GM13977 (cell line): ENCODE measurements at regions not wholly inside any gene's neighbourhood (a gene's known extent, or its start where the extent isn't known, plus 50 kb on each side); places are given as distances from the start of the nearest gene placed in this dataset.
A peak's percentile ranks its signal among the peaks of the same experiment; 100 is the strongest.

Experiments
- DNase-seq: peaks from one replicate; pipeline ENCODE4 v3.0.0; 2012; ENCODE audit warnings: low spot score
- in situ Hi-C: fragments of 300-500 bp; cut with MboI; formaldehyde crosslinking; loops from one replicate; pipeline ENCODE4 v1.12.0; 2022; ENCODE audit warnings: low sequenced_read_pairs, low pct_unique_long_range_greater_than_20kb, mixed read lengths, inconsistent platforms; ENCODE audit not compliant: unreplicated experiment
- TF ChIP-seq, protein P1 (sequence below): IDR thresholded peaks from 2 replicates; pipeline ENCODE4 v1.5.1; 2012; ENCODE audit warnings: mild to moderate bottlenecking, control low read depth; ENCODE audit not compliant: insufficient read depth; ENCODE audit errors: extremely low read depth, missing control alignments

DNA sequence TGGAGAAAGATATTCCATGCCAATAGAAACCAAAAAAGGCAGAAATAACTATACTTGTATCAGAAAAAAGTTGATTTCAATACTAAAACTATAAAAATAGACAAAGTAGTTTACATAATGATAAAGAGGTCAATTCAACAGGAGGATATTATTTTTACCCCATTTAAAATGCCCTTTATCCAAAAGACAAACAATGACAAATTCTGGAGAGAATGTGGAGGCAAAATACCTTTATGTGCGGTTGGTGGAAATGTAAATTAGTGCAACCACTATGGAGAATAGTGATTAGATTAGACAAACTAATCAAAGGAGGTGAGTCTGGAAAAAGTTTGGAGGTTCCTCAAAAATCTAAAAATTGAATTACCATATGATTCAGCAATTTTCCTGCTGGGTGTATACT, 1262.3 kb downstream of the GRIK2 start:
- TF ChIP-seq, protein P1, sequence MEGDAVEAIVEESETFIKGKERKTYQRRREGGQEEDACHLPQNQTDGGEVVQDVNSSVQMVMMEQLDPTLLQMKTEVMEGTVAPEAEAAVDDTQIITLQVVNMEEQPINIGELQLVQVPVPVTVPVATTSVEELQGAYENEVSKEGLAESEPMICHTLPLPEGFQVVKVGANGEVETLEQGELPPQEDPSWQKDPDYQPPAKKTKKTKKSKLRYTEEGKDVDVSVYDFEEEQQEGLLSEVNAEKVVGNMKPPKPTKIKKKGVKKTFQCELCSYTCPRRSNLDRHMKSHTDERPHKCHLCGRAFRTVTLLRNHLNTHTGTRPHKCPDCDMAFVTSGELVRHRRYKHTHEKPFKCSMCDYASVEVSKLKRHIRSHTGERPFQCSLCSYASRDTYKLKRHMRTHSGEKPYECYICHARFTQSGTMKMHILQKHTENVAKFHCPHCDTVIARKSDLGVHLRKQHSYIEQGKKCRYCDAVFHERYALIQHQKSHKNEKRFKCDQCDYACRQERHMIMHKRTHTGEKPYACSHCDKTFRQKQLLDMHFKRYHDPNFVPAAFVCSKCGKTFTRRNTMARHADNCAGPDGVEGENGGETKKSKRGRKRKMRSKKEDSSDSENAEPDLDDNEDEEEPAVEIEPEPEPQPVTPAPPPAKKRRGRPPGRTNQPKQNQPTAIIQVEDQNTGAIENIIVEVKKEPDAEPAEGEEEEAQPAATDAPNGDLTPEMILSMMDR = no peak
- in situ Hi-C loops = no loop called here
- DNase-seq = no peak

DNA sequence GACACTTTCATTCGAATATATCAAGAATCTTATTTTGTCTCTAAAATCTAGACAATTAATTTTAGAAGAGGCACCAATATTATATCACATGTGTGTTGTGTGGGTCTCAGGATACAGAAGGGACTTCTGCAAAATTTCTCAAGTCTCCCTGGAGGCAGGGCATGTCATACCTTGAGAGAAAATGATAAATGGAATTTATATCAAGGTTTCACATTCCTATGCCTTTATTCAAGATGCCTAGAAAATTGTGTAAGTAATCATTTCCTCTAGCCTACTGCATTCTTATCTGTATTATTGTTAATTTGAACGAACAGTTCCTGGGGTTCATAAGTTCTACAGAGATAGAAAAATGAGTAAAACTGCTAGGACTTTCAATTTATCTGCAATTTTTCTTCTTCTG, 1247.9 kb downstream of the GRIK2 start:
- in situ Hi-C loops = no loop called here
- TF ChIP-seq, protein P1 = no peak
- no peak for DNase-seq

DNA sequence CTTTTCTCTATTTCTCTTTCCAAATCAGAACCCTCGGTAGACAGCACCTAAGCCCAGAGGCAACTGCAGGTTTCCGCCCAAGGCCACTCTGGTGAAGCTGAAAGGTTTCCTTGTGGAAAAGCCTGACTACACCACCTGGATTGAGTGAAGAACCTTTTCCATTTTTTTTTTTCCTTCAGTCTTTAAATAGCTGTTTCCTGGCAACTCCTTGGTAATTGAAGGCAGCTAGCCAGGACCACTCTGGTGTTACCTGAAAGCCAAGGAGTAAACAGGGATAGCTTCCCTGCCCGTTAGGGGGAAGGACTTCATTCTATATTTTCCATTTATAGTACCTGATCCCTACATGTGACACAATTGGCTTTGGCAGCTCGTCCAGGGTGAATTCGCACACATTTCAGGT, 1238.4 kb downstream of the GRIK2 start:
- TF ChIP-seq, protein P1 = no peak
- no peak for DNase-seq
- in situ Hi-C loops = no loop called here

DNA sequence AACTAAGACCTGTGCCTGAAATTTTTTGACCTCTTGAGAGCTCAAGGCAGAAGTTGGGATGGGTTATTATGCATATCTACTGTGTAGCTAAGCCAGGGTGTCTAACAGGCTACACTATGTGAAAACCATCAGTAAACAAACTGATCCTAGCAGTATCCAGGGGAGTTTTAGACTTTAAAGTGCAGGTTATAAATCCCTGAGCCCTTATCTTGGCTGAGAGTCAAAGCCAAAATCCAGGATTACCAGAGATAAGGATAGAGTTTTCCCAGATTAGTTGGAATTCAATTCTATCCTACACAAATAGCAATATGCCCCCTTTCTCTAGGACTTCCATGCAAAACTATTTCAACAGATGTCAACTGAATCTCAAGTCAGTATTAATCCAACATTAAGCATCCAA, 1229.7 kb downstream of the GRIK2 start:
- TF ChIP-seq, protein P1 = no peak
- in situ Hi-C loops = no loop called here
- no peak for DNase-seq

DNA sequence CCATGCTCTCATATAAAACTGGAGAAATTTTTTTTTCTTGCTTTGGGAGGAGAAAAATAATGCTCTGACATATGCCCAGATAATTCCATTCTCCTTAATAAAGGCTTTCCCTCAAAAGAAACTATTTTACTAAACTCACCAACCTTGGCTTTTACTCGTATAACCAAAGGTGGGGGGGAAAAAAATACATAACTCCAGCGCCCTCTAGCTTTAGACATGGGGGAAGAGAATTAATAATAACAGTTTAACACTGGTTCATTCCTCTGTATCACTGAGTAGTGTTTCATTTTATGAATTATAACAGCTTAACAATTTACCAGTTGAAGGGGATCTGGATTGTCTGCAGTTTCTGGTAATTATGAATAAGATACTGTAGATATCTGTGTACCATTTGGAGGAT, 1226.1 kb downstream of the GRIK2 start:
- TF ChIP-seq, protein P1 = peak; percentile 47
- in situ Hi-C loops = no loop called here
- DNase-seq = peak; percentile 2

DNA sequence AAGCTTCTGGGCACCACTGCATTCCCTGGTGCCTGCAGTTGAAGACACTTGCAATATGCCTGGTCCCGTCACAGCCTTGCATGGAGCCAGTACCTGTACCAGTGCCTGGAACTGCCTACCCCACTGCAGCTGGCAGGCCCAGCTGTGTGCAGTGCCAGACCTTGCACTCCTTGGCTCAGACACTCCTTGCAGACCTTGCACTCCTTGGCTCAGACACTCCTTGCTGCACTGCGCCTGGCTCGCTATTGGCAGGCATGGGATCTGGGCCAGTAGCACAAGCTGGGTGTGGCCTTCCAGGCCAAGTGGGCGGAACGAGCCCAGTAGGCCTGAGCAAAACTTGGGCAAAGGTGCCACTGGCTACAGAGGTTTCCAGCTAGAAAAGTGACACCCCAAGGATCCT, 1189.1 kb downstream of the GRIK2 start:
- in situ Hi-C loops = no loop called here
- no peak for DNase-seq
- TF ChIP-seq, protein P1 = no peak
